Smooth muscle cell (in vitro differentiated cells): ENCODE measurements at regions not wholly inside any gene's neighbourhood (a gene's known extent, or its start where the extent isn't known, plus 50 kb on each side); places are given as distances from the start of the nearest gene placed in this dataset.
A peak's percentile ranks its signal among the peaks of the same experiment; 100 is the strongest.

Source experiments
- DNase-seq: peaks from one replicate; lab custom pipeline; 2025; ENCODE audit not compliant: unreplicated experiment; lab: John Stamatoyannopoulos, UW
- H2AFZ ChIP-seq: fragments of 200-600 bp; sonication (generic); 2 replicates; pipeline ENCODE4 v1.6.0; 2016; ENCODE audit warnings: antibody characterized with exemption, low read depth, mild to moderate bottlenecking
- H3F3A ChIP-seq: fragments of 200-600 bp; sonication (generic); 2 replicates; pipeline ENCODE4 v1.6.0; 2017; ENCODE audit warnings: antibody characterized with exemption, low read depth
- H3K27ac ChIP-seq: fragments of 200-600 bp; sonication (generic); 2 replicates; pipeline ENCODE4 v1.5.1; 2016; ENCODE audit warnings: low read depth, mild to moderate bottlenecking
- H3K27me3 ChIP-seq: fragments of 200-600 bp; sonication (generic); 2 replicates; pipeline ENCODE4 v1.6.1; 2016; ENCODE audit warnings: low read depth, mild to moderate bottlenecking
- H3K36me3 ChIP-seq: fragments of 200-600 bp; sonication (generic); 2 replicates; pipeline ENCODE4 v1.5.1; 2016; ENCODE audit warnings: low read depth
- H3K4me1 ChIP-seq: fragments of 200-600 bp; sonication (generic); 2 replicates; pipeline ENCODE4 v1.5.1; 2016; ENCODE audit warnings: low read depth
- H3K4me2 ChIP-seq: fragments of 200-600 bp; sonication (generic); 2 replicates; pipeline ENCODE4 v1.6.0; 2016; ENCODE audit warnings: mild to moderate bottlenecking
- H3K4me3 ChIP-seq: fragments of 200-600 bp; sonication (generic); 2 replicates; pipeline ENCODE4 v1.5.1; 2016; ENCODE audit warnings: mild to moderate bottlenecking
- H3K79me2 ChIP-seq: fragments of 200-600 bp; sonication (generic); 2 replicates; pipeline ENCODE4 v1.6.0; 2016; ENCODE audit warnings: low read depth, mild to moderate bottlenecking
- H3K9ac ChIP-seq: fragments of 200-600 bp; sonication (generic); 2 replicates; pipeline ENCODE4 v1.6.0; 2016; ENCODE audit warnings: low read depth
- H3K9me3 ChIP-seq: fragments of 200-600 bp; sonication (generic); replicated peaks from 2 replicates; pipeline ENCODE4 v1.5.1; 2016; ENCODE audit warnings: low read depth
- H4K20me1 ChIP-seq: fragments of 200-600 bp; sonication (generic); 2 replicates; pipeline ENCODE4 v1.6.0; 2016; ENCODE audit warnings: low read depth
- WGBS: methylation state at CpG from one replicate; pipeline ENCODE4 v1.1.7; 2016; ENCODE audit warnings: low lambda C conversion rate; 5-methylcytosine and 5-hydroxymethylcytosine counted together
- TF ChIP-seq, protein P1 (sequence below): fragments of 200-600 bp; sonication (generic); IDR thresholded peaks from 2 replicates; pipeline ENCODE4 v1.5.1; 2017; ENCODE audit warnings: borderline replicate concordance, mild to moderate bottlenecking, antibody characterized with exemption; ENCODE audit not compliant: insufficient read depth, poor library complexity, severe bottlenecking

DNA sequence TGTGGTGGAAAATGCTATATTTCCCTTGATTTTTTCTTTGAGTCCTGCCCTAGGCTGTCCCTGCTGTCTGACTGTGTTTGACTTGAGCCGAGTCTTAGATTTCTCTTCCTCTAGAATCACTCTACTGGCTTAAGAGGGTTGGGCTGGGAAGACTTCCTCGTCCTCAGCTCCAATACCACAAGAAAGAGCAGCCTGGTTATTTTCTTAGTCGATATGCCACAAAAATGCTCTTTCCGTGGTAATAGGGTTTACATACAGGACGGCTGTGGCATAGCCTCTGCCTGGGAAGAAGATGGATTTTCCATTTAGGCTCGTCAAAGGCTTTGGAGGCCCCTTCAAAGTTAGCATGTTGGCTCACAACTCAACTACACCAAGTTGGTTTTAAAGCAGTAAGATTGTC is 212.0 kb upstream of the IGFBP3 start:
- Histone ChIP-seq H3K36me3 (no peaks in the 10 kb centered on the region), H2AFZ (no peak overlapping the region), H3K79me2 (no peaks in the 10 kb centered on the region), H3K4me1 (peaks cover 7% of the 10 kb centered on the region), H3K4me3 (no peak overlapping the region), H3K9me3 (no peaks in the 10 kb centered on the region), H3K27ac (peak overlapping the region; percentile 64), H3K9ac (no peak overlapping the region), H3K27me3 (no peaks in the 10 kb centered on the region), H3F3A (no peaks in the 10 kb centered on the region), H4K20me1 (no peaks in the 10 kb centered on the region), H3K4me2 (peak overlapping the region; percentile 29)
- TF ChIP-seq, protein P1, sequence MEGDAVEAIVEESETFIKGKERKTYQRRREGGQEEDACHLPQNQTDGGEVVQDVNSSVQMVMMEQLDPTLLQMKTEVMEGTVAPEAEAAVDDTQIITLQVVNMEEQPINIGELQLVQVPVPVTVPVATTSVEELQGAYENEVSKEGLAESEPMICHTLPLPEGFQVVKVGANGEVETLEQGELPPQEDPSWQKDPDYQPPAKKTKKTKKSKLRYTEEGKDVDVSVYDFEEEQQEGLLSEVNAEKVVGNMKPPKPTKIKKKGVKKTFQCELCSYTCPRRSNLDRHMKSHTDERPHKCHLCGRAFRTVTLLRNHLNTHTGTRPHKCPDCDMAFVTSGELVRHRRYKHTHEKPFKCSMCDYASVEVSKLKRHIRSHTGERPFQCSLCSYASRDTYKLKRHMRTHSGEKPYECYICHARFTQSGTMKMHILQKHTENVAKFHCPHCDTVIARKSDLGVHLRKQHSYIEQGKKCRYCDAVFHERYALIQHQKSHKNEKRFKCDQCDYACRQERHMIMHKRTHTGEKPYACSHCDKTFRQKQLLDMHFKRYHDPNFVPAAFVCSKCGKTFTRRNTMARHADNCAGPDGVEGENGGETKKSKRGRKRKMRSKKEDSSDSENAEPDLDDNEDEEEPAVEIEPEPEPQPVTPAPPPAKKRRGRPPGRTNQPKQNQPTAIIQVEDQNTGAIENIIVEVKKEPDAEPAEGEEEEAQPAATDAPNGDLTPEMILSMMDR: no peak
- WGBS: 18% methylated on average over 6 of the region's 6 CpGs
- DNase-seq: no peak

DNA sequence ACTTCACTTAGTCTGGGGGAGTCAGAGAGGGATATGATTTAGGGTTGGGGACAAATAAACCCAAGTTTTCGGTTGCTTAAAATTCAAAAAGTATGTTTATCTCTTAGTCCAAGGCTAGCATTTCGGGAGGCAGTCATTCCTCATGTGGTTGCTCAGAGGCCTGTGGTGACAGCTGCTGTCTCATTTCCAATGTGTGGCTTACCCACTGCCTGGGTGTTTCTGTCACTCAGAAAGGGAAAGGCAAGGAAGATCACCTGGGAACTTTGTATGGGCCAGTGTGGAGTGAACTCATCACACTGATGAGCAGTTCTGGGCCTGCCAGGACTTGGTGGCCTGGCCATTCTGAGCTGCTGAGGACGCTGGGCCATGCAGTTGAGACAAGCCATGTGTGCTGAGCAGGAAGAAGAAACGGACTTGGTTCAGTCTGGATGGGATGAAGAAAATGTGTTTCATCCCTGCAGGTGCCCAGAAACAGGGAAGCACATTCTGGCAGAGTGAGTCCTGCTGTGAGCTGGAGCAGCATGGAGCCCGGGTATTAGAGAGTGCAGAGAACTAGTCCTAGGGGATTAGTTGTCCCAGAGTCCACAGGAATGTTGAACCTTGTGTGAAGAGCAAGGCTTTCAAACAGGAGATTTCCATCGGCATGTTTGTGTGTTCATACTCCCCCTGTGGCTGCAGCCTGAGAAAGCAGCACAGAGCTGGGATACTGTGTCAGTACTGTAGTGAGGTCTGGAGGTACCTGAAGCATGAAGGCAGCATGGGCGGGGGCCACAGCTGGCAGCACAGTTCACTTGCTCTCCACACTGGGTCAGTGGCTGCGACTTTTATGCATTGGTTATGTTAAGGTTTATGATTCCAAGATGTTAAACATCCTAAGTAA is 211.1 kb upstream of the IGFBP3 start:
- Histone ChIP-seq H3K4me2 (peak overlapping the region; percentile 29), H3K79me2 (no peaks in the 10 kb centered on the region), H3K4me1 (peaks cover 7% of the 10 kb centered on the region), H3K36me3 (no peaks in the 10 kb centered on the region), H3K27me3 (no peaks in the 10 kb centered on the region), H3K9me3 (no peaks in the 10 kb centered on the region), H3K27ac (peak overlapping the region; percentile 64), H3F3A (no peaks in the 10 kb centered on the region), H3K4me3 (no peak overlapping the region), H3K9ac (no peak overlapping the region), H2AFZ (no peak overlapping the region), H4K20me1 (no peaks in the 10 kb centered on the region)
- 43% methylated on average over 8 of the region's 8 CpGs for WGBS
- TF ChIP-seq, protein P1: no peak
- DNase-seq: no peak

DNA sequence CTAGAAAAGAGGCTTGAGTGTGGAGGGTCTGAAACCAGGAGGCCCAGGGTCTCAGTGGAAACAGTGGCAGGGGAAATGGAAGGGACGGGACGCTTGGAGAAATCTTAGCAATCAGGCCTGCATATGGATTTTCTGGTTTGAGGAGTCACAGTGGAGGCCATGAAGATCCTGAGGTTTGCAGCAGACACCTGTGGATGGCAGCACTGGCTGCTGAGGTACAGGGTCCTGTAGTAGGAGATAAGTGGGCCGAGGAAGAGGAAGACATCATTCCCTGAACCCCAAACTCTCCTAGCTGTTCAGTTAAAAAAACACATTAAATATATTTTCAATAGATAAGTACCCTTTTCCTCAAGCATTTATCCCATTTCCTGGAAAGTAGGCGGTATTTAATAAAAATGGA is 208.8 kb upstream of the IGFBP3 start:
- no peaks in the 10 kb centered on the region for H3K36me3 ChIP-seq
- DNase-seq: no peak
- no peak overlapping the region for H3K27ac ChIP-seq
- no peak overlapping the region for H3K4me2 ChIP-seq
- peaks cover 7% of the 10 kb centered on the region for H3K4me1 ChIP-seq
- H2AFZ ChIP-seq: no peak overlapping the region
- H3K9ac ChIP-seq: no peak overlapping the region
- H3K9me3 ChIP-seq: no peaks in the 10 kb centered on the region
- H4K20me1 ChIP-seq: no peaks in the 10 kb centered on the region
- H3K27me3 ChIP-seq: no peaks in the 10 kb centered on the region
- no peaks in the 10 kb centered on the region for H3K79me2 ChIP-seq
- TF ChIP-seq, protein P1: no peak
- H3F3A ChIP-seq: no peaks in the 10 kb centered on the region
- 99% methylated on average over 4 of the region's 4 CpGs for WGBS
- H3K4me3 ChIP-seq: no peak overlapping the region

DNA sequence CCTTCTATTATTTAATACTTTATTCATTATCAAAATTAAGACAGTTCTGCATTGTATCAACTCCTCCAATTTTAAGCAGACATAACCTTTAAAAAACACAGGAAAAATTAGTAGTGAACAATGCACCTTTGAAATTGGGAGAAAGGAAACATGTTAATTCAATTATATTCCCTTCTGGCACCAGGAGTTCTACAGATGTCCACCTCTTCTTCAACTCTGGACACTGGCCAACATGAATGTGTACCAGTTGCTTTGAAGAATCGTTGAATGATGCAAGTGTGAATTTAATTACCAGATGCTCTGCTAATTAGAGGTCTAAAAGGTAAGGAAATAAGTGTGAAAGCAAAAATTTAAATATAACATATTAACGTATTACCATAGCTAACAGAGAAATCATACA is 206.7 kb upstream of the IGFBP3 start:
- no peaks in the 10 kb centered on the region for H4K20me1 ChIP-seq
- no peak for DNase-seq
- 94% methylated on average over 2 of the region's 2 CpGs for WGBS

More for the DNA sequence above, 206.7 kb upstream of the IGFBP3 start:
- Histone ChIP-seq H3K27ac (peak overlapping the region; percentile 64), H3K79me2 (no peaks in the 10 kb centered on the region), H3K4me1 (peaks cover 6% of the 10 kb centered on the region), H3K27me3 (no peaks in the 10 kb centered on the region), H3K4me2 (no peak overlapping the region), H3K4me3 (no peak overlapping the region), H3F3A (no peaks in the 10 kb centered on the region), H3K9ac (no peak overlapping the region), H2AFZ (no peak overlapping the region), H3K9me3 (no peaks in the 10 kb centered on the region), H3K36me3 (no peaks in the 10 kb centered on the region)
- TF ChIP-seq, protein P1: no peak
